ENCODE measurements at regions not wholly inside any gene's neighbourhood (a gene's known extent, or its start where the extent isn't known, plus 50 kb on each side); places are given as distances from the start of the nearest gene placed in this dataset.

DNA sequence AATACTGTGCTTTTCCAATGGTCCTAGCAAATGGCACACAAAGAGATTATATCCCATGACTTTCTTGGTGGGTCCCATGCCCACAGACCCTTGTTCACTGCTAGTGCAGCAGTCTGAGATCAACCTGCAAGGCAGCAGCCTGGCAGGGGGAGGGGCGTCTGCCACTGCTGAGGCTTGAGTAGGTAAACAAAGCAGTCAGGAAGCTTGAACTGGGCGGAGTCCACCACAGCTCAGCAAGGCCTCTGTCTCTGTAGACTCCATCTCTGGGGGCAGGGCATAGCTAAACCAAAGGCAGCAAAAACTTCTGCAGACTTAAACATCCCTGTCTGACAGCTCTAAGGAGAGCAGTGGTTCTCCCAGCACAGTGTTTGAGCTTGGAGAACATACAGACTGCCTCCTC is 82.9 kb downstream of the ZNF737 start:
- H3K9me3 ChIP-seq = peaks cover 0 to 83% (median 0%) of the 10 kb centered on the region in 11 donors
- no peak for ATAC-seq
- DNase-seq = no peak
- 50 to 61% methylated on average over 2 of the region's 2 CpGs for WGBS, 2 donors
- H3K27me3 ChIP-seq = no peaks in the 10 kb centered on the region
- TF ChIP-seq, protein P1, sequence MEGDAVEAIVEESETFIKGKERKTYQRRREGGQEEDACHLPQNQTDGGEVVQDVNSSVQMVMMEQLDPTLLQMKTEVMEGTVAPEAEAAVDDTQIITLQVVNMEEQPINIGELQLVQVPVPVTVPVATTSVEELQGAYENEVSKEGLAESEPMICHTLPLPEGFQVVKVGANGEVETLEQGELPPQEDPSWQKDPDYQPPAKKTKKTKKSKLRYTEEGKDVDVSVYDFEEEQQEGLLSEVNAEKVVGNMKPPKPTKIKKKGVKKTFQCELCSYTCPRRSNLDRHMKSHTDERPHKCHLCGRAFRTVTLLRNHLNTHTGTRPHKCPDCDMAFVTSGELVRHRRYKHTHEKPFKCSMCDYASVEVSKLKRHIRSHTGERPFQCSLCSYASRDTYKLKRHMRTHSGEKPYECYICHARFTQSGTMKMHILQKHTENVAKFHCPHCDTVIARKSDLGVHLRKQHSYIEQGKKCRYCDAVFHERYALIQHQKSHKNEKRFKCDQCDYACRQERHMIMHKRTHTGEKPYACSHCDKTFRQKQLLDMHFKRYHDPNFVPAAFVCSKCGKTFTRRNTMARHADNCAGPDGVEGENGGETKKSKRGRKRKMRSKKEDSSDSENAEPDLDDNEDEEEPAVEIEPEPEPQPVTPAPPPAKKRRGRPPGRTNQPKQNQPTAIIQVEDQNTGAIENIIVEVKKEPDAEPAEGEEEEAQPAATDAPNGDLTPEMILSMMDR (IDR thresholded peaks at IDR 0.05) = no peak
- H3K4me1 ChIP-seq = no peaks in the 10 kb centered on the region
- H3K4me3 ChIP-seq = no peak overlapping the region
- no peaks in the 10 kb centered on the region for H3K36me3 ChIP-seq
- intact Hi-C loops (cut with DNase I) = no loop called here
- no peak overlapping the region for H3K27ac ChIP-seq

DNA sequence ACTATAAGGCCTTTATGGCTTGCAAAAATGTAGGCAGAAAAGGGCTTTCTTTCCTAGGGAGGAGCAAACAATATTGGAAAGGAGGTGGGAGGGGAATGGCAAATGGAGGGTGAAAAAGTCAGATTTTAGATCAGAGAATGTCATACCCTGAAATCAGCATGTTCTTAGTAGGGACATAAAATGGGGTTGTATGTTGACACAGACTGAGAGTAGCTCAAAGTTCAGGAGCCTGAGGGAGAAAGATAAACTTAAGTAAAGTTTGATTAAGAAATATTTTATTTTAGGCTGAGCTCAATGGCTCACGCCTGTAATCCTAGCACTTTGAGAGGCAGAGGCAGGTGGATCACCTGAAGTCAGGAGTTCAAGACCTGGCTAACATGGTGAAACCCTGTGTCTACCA is 83.8 kb downstream of the ZNF737 start:
- ATAC-seq = no peak
- 79 to 90% methylated on average over 1 of the region's 1 CpG for WGBS, 2 donors

DNA sequence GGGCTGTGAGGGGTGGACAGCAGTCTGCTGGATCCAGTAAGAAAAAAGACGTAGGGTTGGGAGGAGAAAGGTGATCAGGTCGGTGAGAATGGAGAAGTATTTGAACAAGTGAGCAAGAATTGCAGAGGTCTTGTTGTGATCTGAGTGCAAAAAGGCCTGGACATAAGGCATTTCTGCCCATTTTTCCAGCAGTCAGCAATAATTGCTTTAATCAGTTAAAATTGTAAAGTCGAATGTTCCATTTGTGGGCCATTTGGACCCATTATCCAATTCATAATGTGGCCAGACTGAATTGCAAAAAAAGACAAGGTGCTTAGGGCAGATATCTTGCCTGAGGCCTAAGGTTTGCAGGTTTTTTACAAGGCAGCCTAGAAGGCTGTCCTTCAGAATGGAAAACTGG is 86.1 kb downstream of the ZNF737 start:
- ATAC-seq = no peak
- 78 to 79% methylated on average over 3 of the region's 3 CpGs for WGBS, 2 donors

More for the DNA sequence above, 83.8 kb downstream of the ZNF737 start:
- no peaks in the 10 kb centered on the region for H3K36me3 ChIP-seq
- H3K27ac ChIP-seq = no peak overlapping the region
- peaks cover 0 to 83% (median 0%) of the 10 kb centered on the region in 11 donors for H3K9me3 ChIP-seq
- DNase-seq = no peak
- H3K4me3 ChIP-seq = no peak overlapping the region
- TF ChIP-seq, protein P1 (IDR thresholded peaks at IDR 0.05) = no peak
- H3K4me1 ChIP-seq = no peaks in the 10 kb centered on the region
- intact Hi-C loops (cut with DNase I) = no loop called here
- no peaks in the 10 kb centered on the region for H3K27me3 ChIP-seq

DNA sequence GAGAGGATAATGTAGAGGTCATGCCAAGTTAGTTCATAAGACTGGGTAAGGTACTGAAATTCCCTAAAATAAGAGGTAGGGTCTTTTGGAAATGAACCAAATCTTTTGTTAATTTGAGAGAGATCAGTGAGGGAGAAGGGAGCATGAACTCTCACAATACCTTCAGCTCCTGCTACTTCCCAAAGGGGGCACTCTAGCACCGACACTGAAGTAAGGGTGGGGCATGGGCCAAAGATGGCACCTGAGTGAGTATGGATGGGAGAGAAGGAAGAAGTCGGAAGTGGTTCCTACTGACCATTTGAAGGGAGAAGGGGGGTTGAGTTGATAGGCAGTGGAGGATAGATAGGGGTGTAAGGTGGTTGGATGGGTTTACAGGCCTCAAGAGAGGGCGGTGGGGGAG is 86.6 kb downstream of the ZNF737 start:
- TF ChIP-seq, protein P1 (IDR thresholded peaks at IDR 0.05) = no peak
- ATAC-seq = no peak
- WGBS, 2 donors = 81 to 84% methylated on average over 3 of the region's 3 CpGs

More for the DNA sequence above, 86.1 kb downstream of the ZNF737 start:
- H3K9me3 ChIP-seq = peaks cover 0 to 79% (median 0%) of the 10 kb centered on the region in 11 donors
- H3K27me3 ChIP-seq = no peaks in the 10 kb centered on the region
- no peak overlapping the region for H3K27ac ChIP-seq
- TF ChIP-seq, protein P1 (IDR thresholded peaks at IDR 0.05) = no peak
- H3K36me3 ChIP-seq = no peaks in the 10 kb centered on the region
- no peak for DNase-seq
- no peaks in the 10 kb centered on the region for H3K4me1 ChIP-seq
- intact Hi-C loops (cut with DNase I) = no loop called here
- H3K4me3 ChIP-seq = no peak overlapping the region

More for the DNA sequence above, 86.6 kb downstream of the ZNF737 start:
- Histone ChIP-seq H3K9me3 (peaks cover 0 to 79% (median 0%) of the 10 kb centered on the region in 11 donors), H3K4me3 (no peak overlapping the region), H3K27ac (no peak overlapping the region), H3K4me1 (no peaks in the 10 kb centered on the region), H3K36me3 (no peaks in the 10 kb centered on the region), H3K27me3 (no peaks in the 10 kb centered on the region)
- no peak for DNase-seq
- intact Hi-C loops (cut with DNase I) = no loop called here

Data from heart right ventricle (tissue), 16 donors.